ENCODE measurements at regions not wholly inside any gene's neighbourhood (a gene's known extent, or its start where the extent isn't known, plus 50 kb on each side); places are given as distances from the start of the nearest gene placed in this dataset.

DNA sequence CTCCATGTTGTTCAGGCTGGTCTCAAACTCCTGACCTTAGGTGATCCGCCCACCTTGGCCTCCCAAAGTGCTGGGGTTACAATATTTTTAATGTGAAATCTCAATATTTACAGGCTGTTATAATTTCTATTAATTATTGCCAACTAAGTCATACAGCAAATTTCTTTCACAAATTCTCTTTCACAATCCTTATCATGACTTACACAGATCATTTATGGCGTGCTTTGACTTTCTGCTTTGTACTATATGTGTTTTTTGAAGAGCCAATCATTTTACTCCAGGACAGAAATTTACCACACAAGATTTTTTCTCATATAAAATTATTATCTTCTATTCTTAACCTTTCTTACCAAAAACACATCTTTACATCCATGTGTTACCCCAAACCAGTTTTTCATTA lies 1729.9 kb downstream of the NCAM2 start:
- Histone ChIP-seq H3K4me3 (ENCODE audit: low read depth, low read length) (no peak overlapping the region), H3K36me3 (ENCODE audit: control insufficient read depth, insufficient read depth, low read length) (no peaks in the 10 kb centered on the region), H3K27me3 (ENCODE audit: control insufficient read depth, insufficient read depth, low read length) (no peaks in the 10 kb centered on the region), H3K9me3 (ENCODE audit: control insufficient read depth in 2 of 2, low read length in 2 of 2) (peaks cover 8 to 10% of the 10 kb centered on the region in 2 experiments), H3K4me1 (ENCODE audit: control insufficient read depth, insufficient read depth, low read length, poor library complexity, severe bottlenecking) (no peaks in the 10 kb centered on the region), H3K27ac (ENCODE audit: insufficient read depth, low read length, poor library complexity, severe bottlenecking) (no peak overlapping the region)
- DNase-seq (no peak), ATAC-seq (ENCODE audit: low read depth in 2 of 2) (no peak)
- H3K9me3 Mint-ChIP-seq, result peaks cover 4 to 30% (median 12%) of the 10 kb centered on the region in 7 donors
- no peak overlapping the region for H3K27ac Mint-ChIP-seq
- H3K4me1 Mint-ChIP-seq, result no peaks in the 10 kb centered on the region
- no peak overlapping the region for H3K4me3 Mint-ChIP-seq
- no peaks in the 10 kb centered on the region for H3K36me3 Mint-ChIP-seq
- no peaks in the 10 kb centered on the region for H3K27me3 Mint-ChIP-seq

- H3K9me3 Mint-ChIP-seq, result peaks cover 1 to 21% (median 11%) of the 10 kb centered on the region in 7 donors
- ATAC-seq (ENCODE audit: low read depth in 2 of 2), result no peak
- DNase-seq, result no peak
- no peaks in the 10 kb centered on the region for H3K4me1 Mint-ChIP-seq
- H3K36me3 Mint-ChIP-seq, result no peaks in the 10 kb centered on the region
- H3K27me3 Mint-ChIP-seq, result no peaks in the 10 kb centered on the region
- Histone ChIP-seq H3K4me3 (ENCODE audit: low read depth, low read length) (no peak overlapping the region), H3K4me1 (ENCODE audit: control insufficient read depth, insufficient read depth, low read length, poor library complexity, severe bottlenecking) (no peaks in the 10 kb centered on the region), H3K36me3 (ENCODE audit: control insufficient read depth, insufficient read depth, low read length) (no peaks in the 10 kb centered on the region), H3K9me3 (ENCODE audit: control insufficient read depth in 2 of 2, low read length in 2 of 2) (peaks cover 3 to 9% of the 10 kb centered on the region in 2 experiments), H3K27ac (ENCODE audit: insufficient read depth, low read length, poor library complexity, severe bottlenecking) (no peak overlapping the region), H3K27me3 (ENCODE audit: control insufficient read depth, insufficient read depth, low read length) (no peaks in the 10 kb centered on the region)
- H3K27ac Mint-ChIP-seq, result no peak overlapping the region
- H3K4me3 Mint-ChIP-seq, result no peak overlapping the region
Measured at GRCh38 chr21:22743085-22743484, 1744.9 kb downstream of the NCAM2 start.

DNA sequence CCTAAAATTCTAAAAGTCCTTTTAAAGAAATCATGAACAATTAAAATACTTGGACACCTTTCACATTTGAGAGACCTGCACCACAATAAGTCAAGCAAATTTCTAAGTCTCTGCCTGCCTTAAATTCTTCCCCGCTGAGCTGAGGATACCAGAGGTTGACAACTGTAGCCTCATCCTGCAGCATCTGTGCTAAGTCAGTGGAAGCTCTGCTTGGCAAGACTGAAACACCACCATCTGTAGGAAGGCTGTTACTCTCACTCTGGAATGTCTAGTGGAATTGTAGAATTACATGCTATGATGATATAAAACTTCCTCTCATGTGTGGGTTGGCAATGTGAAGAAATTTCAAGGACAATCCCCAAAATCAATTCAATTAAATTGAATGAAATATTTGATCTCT lies 1756.5 kb downstream of the NCAM2 start:
- ATAC-seq (ENCODE audit: low read depth in 2 of 2), result no peak
- H3K9me3 Mint-ChIP-seq, result peaks cover 0 to 7% (median 2%) of the 10 kb centered on the region in 7 donors
- Histone ChIP-seq H3K36me3 (ENCODE audit: control insufficient read depth, insufficient read depth, low read length) (no peaks in the 10 kb centered on the region), H3K9me3 (ENCODE audit: control insufficient read depth in 2 of 2, low read length in 2 of 2) (peaks cover 0 to 11% of the 10 kb centered on the region in 2 experiments), H3K27me3 (ENCODE audit: control insufficient read depth, insufficient read depth, low read length) (no peaks in the 10 kb centered on the region), H3K4me1 (ENCODE audit: control insufficient read depth, insufficient read depth, low read length, poor library complexity, severe bottlenecking) (no peaks in the 10 kb centered on the region), H3K27ac (ENCODE audit: insufficient read depth, low read length, poor library complexity, severe bottlenecking) (no peak overlapping the region), H3K4me3 (ENCODE audit: low read depth, low read length) (no peak overlapping the region)
- DNase-seq, result no peak
- no peaks in the 10 kb centered on the region for H3K27me3 Mint-ChIP-seq
- no peaks in the 10 kb centered on the region for H3K36me3 Mint-ChIP-seq
- H3K4me3 Mint-ChIP-seq, result no peak overlapping the region
- H3K27ac Mint-ChIP-seq, result no peak overlapping the region
- no peaks in the 10 kb centered on the region for H3K4me1 Mint-ChIP-seq

DNA sequence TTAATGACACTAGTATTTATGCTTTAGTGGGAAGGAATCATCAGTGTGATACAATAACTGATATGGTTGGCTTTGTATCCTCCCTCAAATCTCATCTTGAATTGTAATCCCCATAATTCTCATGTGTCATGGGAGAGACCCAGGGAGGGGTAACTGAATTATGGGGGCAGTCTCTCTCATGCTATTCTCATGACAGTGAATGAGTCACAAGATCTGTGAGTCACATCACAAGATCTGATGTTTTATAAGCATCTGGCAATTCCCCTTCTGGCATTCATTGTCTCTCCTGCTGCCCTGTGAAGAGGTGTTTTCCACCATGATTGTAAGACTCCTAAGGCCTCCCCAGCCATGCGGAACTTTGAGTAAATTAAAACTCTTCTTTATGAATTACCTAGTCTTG lies 1760.3 kb downstream of the NCAM2 start:
- no peak for ATAC-seq (ENCODE audit: low read depth in 2 of 2)
- Mint-ChIP-seq H3K4me3 (no peak overlapping the region), H3K27me3 (no peaks in the 10 kb centered on the region), H3K27ac (no peak overlapping the region), H3K9me3 (peaks cover 2 to 9% (median 6%) of the 10 kb centered on the region in 7 donors), H3K36me3 (no peaks in the 10 kb centered on the region), H3K4me1 (no peaks in the 10 kb centered on the region)
- no peak overlapping the region for H3K27ac ChIP-seq (ENCODE audit: insufficient read depth, low read length, poor library complexity, severe bottlenecking)
- no peaks in the 10 kb centered on the region for H3K4me1 ChIP-seq (ENCODE audit: control insufficient read depth, insufficient read depth, low read length, poor library complexity, severe bottlenecking)
- H3K36me3 ChIP-seq (ENCODE audit: control insufficient read depth, insufficient read depth, low read length), result no peaks in the 10 kb centered on the region
- peaks cover 3 to 11% of the 10 kb centered on the region in 2 experiments for H3K9me3 ChIP-seq (ENCODE audit: control insufficient read depth in 2 of 2, low read length in 2 of 2)
- no peaks in the 10 kb centered on the region for H3K27me3 ChIP-seq (ENCODE audit: control insufficient read depth, insufficient read depth, low read length)
- DNase-seq, result no peak
- H3K4me3 ChIP-seq (ENCODE audit: low read depth, low read length), result no peak overlapping the region

DNA sequence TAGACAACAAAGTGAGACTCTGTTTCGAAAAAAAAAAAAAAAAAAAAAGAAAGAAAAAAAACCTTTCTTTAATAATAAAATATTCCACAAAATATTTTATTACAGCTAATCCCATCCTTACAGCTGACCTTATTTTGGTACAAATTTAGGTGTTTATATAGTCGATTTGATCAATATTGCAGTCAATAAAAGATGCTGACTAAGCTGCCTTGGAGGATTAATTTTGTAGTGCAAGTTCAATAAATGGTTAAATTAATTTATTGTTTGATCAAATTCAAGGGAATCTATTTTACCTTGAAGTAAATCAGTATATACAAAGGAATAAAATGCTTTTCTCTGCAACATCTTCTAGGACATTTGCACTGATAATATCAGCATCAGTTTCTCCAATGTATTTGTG lies 1764.3 kb downstream of the NCAM2 start:
- Mint-ChIP-seq H3K9me3 (peaks cover 2 to 13% (median 4%) of the 10 kb centered on the region in 7 donors), H3K4me1 (no peaks in the 10 kb centered on the region), H3K4me3 (no peak overlapping the region), H3K36me3 (no peaks in the 10 kb centered on the region), H3K27me3 (no peaks in the 10 kb centered on the region), H3K27ac (no peak overlapping the region)
- Histone ChIP-seq H3K36me3 (ENCODE audit: control insufficient read depth, insufficient read depth, low read length) (no peaks in the 10 kb centered on the region), H3K27ac (ENCODE audit: insufficient read depth, low read length, poor library complexity, severe bottlenecking) (no peak overlapping the region), H3K27me3 (ENCODE audit: control insufficient read depth, insufficient read depth, low read length) (no peaks in the 10 kb centered on the region), H3K4me3 (ENCODE audit: low read depth, low read length) (no peak overlapping the region), H3K4me1 (ENCODE audit: control insufficient read depth, insufficient read depth, low read length, poor library complexity, severe bottlenecking) (no peaks in the 10 kb centered on the region), H3K9me3 (ENCODE audit: control insufficient read depth in 2 of 2, low read length in 2 of 2) (peaks cover 3 to 18% of the 10 kb centered on the region in 2 experiments)
- DNase-seq (no peak), ATAC-seq (ENCODE audit: low read depth in 2 of 2) (no peak)

GRCh38 chr21:22763442-22763841 lies 1765.2 kb downstream of the NCAM2 start:
- Histone ChIP-seq H3K27me3 (ENCODE audit: control insufficient read depth, insufficient read depth, low read length) (no peaks in the 10 kb centered on the region), H3K4me3 (ENCODE audit: low read depth, low read length) (no peak overlapping the region), H3K27ac (ENCODE audit: insufficient read depth, low read length, poor library complexity, severe bottlenecking) (no peak overlapping the region), H3K36me3 (ENCODE audit: control insufficient read depth, insufficient read depth, low read length) (no peaks in the 10 kb centered on the region), H3K9me3 (ENCODE audit: control insufficient read depth in 2 of 2, low read length in 2 of 2) (peaks cover 3 to 15% of the 10 kb centered on the region in 2 experiments), H3K4me1 (ENCODE audit: control insufficient read depth, insufficient read depth, low read length, poor library complexity, severe bottlenecking) (no peaks in the 10 kb centered on the region)
- H3K9me3 Mint-ChIP-seq, result peaks cover 0 to 11% (median 3%) of the 10 kb centered on the region in 7 donors
- no peak for ATAC-seq (ENCODE audit: low read depth in 2 of 2)
- no peak overlapping the region for H3K4me3 Mint-ChIP-seq
- no peaks in the 10 kb centered on the region for H3K36me3 Mint-ChIP-seq
- H3K27ac Mint-ChIP-seq, result no peak overlapping the region
- H3K27me3 Mint-ChIP-seq, result no peaks in the 10 kb centered on the region
- no peaks in the 10 kb centered on the region for H3K4me1 Mint-ChIP-seq
- DNase-seq, result no peak

- Histone ChIP-seq H3K27me3 (ENCODE audit: control insufficient read depth, insufficient read depth, low read length) (no peaks in the 10 kb centered on the region), H3K36me3 (ENCODE audit: control insufficient read depth, insufficient read depth, low read length) (no peaks in the 10 kb centered on the region), H3K4me1 (ENCODE audit: control insufficient read depth, insufficient read depth, low read length, poor library complexity, severe bottlenecking) (no peaks in the 10 kb centered on the region), H3K27ac (ENCODE audit: insufficient read depth, low read length, poor library complexity, severe bottlenecking) (no peak overlapping the region), H3K9me3 (ENCODE audit: control insufficient read depth in 2 of 2, low read length in 2 of 2) (peaks cover 3 to 8% of the 10 kb centered on the region in 2 experiments), H3K4me3 (ENCODE audit: low read depth, low read length) (no peak overlapping the region)
- Mint-ChIP-seq H3K36me3 (no peaks in the 10 kb centered on the region), H3K27ac (no peak overlapping the region), H3K27me3 (no peaks in the 10 kb centered on the region), H3K4me3 (no peak overlapping the region), H3K4me1 (no peaks in the 10 kb centered on the region), H3K9me3 (peaks cover 0 to 11% (median 3%) of the 10 kb centered on the region in 7 donors)
- ATAC-seq (ENCODE audit: low read depth in 2 of 2) (no peak), DNase-seq (no peak)
Measured at GRCh38 chr21:22764222-22764621, 1766.0 kb downstream of the NCAM2 start.

GRCh38 chr21:22791376-22791775 lies 1793.2 kb downstream of the NCAM2 start:
- no peaks in the 10 kb centered on the region for H3K27me3 Mint-ChIP-seq
- Histone ChIP-seq H3K9me3 (ENCODE audit: control insufficient read depth in 2 of 2, low read length in 2 of 2) (no peaks in the 10 kb centered on the region), H3K27ac (ENCODE audit: insufficient read depth, low read length, poor library complexity, severe bottlenecking) (no peak overlapping the region), H3K36me3 (ENCODE audit: control insufficient read depth, insufficient read depth, low read length) (no peaks in the 10 kb centered on the region), H3K4me1 (ENCODE audit: control insufficient read depth, insufficient read depth, low read length, poor library complexity, severe bottlenecking) (no peaks in the 10 kb centered on the region), H3K27me3 (ENCODE audit: control insufficient read depth, insufficient read depth, low read length) (no peaks in the 10 kb centered on the region), H3K4me3 (ENCODE audit: low read depth, low read length) (no peak overlapping the region)
- no peak for DNase-seq
- no peak for ATAC-seq (ENCODE audit: low read depth in 2 of 2)
- no peak overlapping the region for H3K4me3 Mint-ChIP-seq
- H3K36me3 Mint-ChIP-seq, result no peaks in the 10 kb centered on the region
- peaks cover 0 to 6% (median 0%) of the 10 kb centered on the region in 7 donors for H3K9me3 Mint-ChIP-seq
- no peak overlapping the region for H3K27ac Mint-ChIP-seq
- no peaks in the 10 kb centered on the region for H3K4me1 Mint-ChIP-seq
